ENCODE measurements at regions not wholly inside any gene's neighbourhood (a gene's known extent, or its start where the extent isn't known, plus 50 kb on each side); places are given as distances from the start of the nearest gene placed in this dataset.

DNA sequence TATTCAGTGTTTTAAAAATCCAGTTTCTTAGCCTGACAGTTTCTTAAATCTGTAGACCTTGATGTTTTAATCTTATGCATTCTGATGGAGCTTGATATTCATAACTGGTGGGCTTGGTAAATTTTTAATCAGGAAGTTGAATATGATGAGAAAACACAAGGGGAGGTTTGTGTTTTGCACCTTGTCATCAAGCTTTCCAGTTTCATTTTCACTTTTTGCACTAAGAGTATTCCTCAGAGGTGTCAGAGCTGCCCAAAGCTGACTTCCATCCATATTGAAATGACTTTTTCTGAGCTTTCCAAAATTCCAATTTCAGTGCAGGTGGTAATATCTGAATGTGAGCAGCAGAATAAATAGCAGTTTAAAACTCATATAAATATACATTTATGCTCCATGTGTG, 555.0 kb upstream of the RBFOX1 start:
- H4K20me1 ChIP-seq (ENCODE audit: control insufficient read depth, extremely low read depth, insufficient read depth, low read length) = no peaks in the 10 kb centered on the region
- H3K36me3 ChIP-seq (ENCODE audit: control insufficient read depth in 2 of 2, extremely low read depth in 1 of 2, insufficient read depth in 2 of 2, low read length in 2 of 2) = no peaks in the 10 kb centered on the region
- H3K9me3 ChIP-seq (ENCODE audit: control insufficient read depth, low read depth, low read length) = no peaks in the 10 kb centered on the region
- H2AFZ ChIP-seq (ENCODE audit: control insufficient read depth, low read length) = no peak overlapping the region
- TF ChIP-seq, protein P1, sequence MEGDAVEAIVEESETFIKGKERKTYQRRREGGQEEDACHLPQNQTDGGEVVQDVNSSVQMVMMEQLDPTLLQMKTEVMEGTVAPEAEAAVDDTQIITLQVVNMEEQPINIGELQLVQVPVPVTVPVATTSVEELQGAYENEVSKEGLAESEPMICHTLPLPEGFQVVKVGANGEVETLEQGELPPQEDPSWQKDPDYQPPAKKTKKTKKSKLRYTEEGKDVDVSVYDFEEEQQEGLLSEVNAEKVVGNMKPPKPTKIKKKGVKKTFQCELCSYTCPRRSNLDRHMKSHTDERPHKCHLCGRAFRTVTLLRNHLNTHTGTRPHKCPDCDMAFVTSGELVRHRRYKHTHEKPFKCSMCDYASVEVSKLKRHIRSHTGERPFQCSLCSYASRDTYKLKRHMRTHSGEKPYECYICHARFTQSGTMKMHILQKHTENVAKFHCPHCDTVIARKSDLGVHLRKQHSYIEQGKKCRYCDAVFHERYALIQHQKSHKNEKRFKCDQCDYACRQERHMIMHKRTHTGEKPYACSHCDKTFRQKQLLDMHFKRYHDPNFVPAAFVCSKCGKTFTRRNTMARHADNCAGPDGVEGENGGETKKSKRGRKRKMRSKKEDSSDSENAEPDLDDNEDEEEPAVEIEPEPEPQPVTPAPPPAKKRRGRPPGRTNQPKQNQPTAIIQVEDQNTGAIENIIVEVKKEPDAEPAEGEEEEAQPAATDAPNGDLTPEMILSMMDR (optimal IDR thresholded peaks at IDR 0.05 in 1 of 3, IDR thresholded peaks at IDR 0.05 in 1 of 3, conservative IDR thresholded peaks at IDR 0.05 in 1 of 3; ENCODE audit: extremely low read depth in 1 of 3, insufficient read depth in 2 of 3, low read length in 3 of 3) = no peak
- no peak for TF ChIP-seq EZH2 (IDR thresholded peaks at IDR 0.05; ENCODE audit: low read length)
- H3K79me2 ChIP-seq (ENCODE audit: control insufficient read depth, insufficient read depth, low read length) = no peaks in the 10 kb centered on the region
- H3K4me3 ChIP-seq (ENCODE audit: control insufficient read depth in 2 of 3, extremely low read depth in 1 of 3, insufficient read depth in 2 of 3, low read depth in 1 of 3, low read length in 3 of 3) = no peak overlapping the region
- FAIRE-seq = no peak
- no peaks in the 10 kb centered on the region for H3K9me1 ChIP-seq (ENCODE audit: control insufficient read depth, extremely low read depth, insufficient read depth, low read length)
- H3K4me2 ChIP-seq (ENCODE audit: control insufficient read depth, extremely low read depth, insufficient read depth, low read depth, low read length) = no peak overlapping the region
- H3K4me1 ChIP-seq (ENCODE audit: control insufficient read depth, extremely low read depth, insufficient read depth, low read length) = no peaks in the 10 kb centered on the region
- no peak overlapping the region for H3K27ac ChIP-seq (ENCODE audit: control insufficient read depth, insufficient read depth, low read length)
- no peak overlapping the region for H3K9ac ChIP-seq (ENCODE audit: control insufficient read depth, extremely low read depth, insufficient read depth, low read length)
- dilution Hi-C loops (cut with MboI; ENCODE audit: extremely low pct_ligation_motif_present, low sequenced_read_pairs) = no loop called here
- DNase-seq (ENCODE audit: low read depth, low spot score) = no peak
- no peaks in the 10 kb centered on the region for H3K27me3 ChIP-seq (ENCODE audit: control insufficient read depth, extremely low read depth, insufficient read depth, low read length)

DNA sequence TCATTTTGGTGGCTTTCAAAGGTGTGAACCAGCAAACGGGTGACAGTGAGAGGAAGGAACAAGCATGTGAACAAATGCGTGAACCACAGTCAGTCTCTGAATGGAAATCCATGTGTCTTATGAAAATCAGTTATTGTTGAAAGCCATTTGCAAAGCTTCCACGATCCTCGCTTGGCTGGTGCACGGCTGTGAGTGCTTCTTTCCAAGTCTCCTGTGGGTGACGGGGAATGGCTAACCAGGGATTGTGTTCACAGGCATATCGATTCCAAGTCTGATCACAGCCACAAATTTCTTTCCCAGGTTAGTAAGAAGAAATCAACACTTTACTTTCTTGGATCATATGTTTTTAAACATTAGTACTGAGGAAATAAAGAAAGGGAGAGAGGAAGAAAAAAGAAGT, 556.9 kb upstream of the RBFOX1 start:
- TF ChIP-seq, protein P1 (optimal IDR thresholded peaks at IDR 0.05 in 1 of 3, IDR thresholded peaks at IDR 0.05 in 1 of 3, conservative IDR thresholded peaks at IDR 0.05 in 1 of 3; ENCODE audit: extremely low read depth in 1 of 3, insufficient read depth in 2 of 3, low read length in 3 of 3) = no peak
- no peak for TF ChIP-seq EZH2 (IDR thresholded peaks at IDR 0.05; ENCODE audit: low read length)
- FAIRE-seq (no peak), DNase-seq (ENCODE audit: low read depth, low spot score) (no peak)
- no peak overlapping the region for H3K4me2 ChIP-seq (ENCODE audit: control insufficient read depth, extremely low read depth, insufficient read depth, low read depth, low read length)
- H3K9ac ChIP-seq (ENCODE audit: control insufficient read depth, extremely low read depth, insufficient read depth, low read length) = no peak overlapping the region
- no peak overlapping the region for H3K4me3 ChIP-seq (ENCODE audit: control insufficient read depth in 2 of 3, extremely low read depth in 1 of 3, insufficient read depth in 2 of 3, low read depth in 1 of 3, low read length in 3 of 3)
- no peaks in the 10 kb centered on the region for H4K20me1 ChIP-seq (ENCODE audit: control insufficient read depth, extremely low read depth, insufficient read depth, low read length)
- no peaks in the 10 kb centered on the region for H3K79me2 ChIP-seq (ENCODE audit: control insufficient read depth, insufficient read depth, low read length)
- no peaks in the 10 kb centered on the region for H3K4me1 ChIP-seq (ENCODE audit: control insufficient read depth, extremely low read depth, insufficient read depth, low read length)
- dilution Hi-C loops (cut with MboI; ENCODE audit: extremely low pct_ligation_motif_present, low sequenced_read_pairs) = no loop called here
- no peaks in the 10 kb centered on the region for H3K9me3 ChIP-seq (ENCODE audit: control insufficient read depth, low read depth, low read length)
- no peaks in the 10 kb centered on the region for H3K36me3 ChIP-seq (ENCODE audit: control insufficient read depth in 2 of 2, extremely low read depth in 1 of 2, insufficient read depth in 2 of 2, low read length in 2 of 2)
- H3K9me1 ChIP-seq (ENCODE audit: control insufficient read depth, extremely low read depth, insufficient read depth, low read length) = no peaks in the 10 kb centered on the region
- H2AFZ ChIP-seq (ENCODE audit: control insufficient read depth, low read length) = no peak overlapping the region
- no peaks in the 10 kb centered on the region for H3K27me3 ChIP-seq (ENCODE audit: control insufficient read depth, extremely low read depth, insufficient read depth, low read length)
- H3K27ac ChIP-seq (ENCODE audit: control insufficient read depth, insufficient read depth, low read length) = no peak overlapping the region

Data from keratinocyte (primary cell).